Fibroblast of lung (primary cell): ENCODE measurements at regions not wholly inside any gene's neighbourhood (a gene's known extent, or its start where the extent isn't known, plus 50 kb on each side); places are given as distances from the start of the nearest gene placed in this dataset.

Source experiments
- DNase-seq, 2 donors: peaks; one replicate each; pipeline versions ENCODE4 v3.0.0 to v3.0.0-alpha.2; 2010; ENCODE audit warnings: low read depth in 2 of 2
- H2AFZ ChIP-seq: 2 replicates; pipeline ENCODE4 v1.5.1; 2012; ENCODE audit warnings: low read length, control low read depth, inconsistent platforms
- H3K27ac ChIP-seq: 2 replicates; pipeline ENCODE4 v1.5.1; 2011; ENCODE audit warnings: low read length, control low read depth; ENCODE audit not compliant: insufficient read depth
- H3K27me3 ChIP-seq: 2 replicates; pipeline ENCODE4 v1.5.1; 2011; ENCODE audit warnings: mild to moderate bottlenecking, low read length; ENCODE audit not compliant: control insufficient read depth, insufficient read depth
- H3K36me3 ChIP-seq: 2 replicates; pipeline ENCODE4 v1.5.1; 2011; ENCODE audit warnings: low read length; ENCODE audit not compliant: control insufficient read depth, insufficient read depth
- H3K4me1 ChIP-seq: 2 replicates; pipeline ENCODE4 v1.5.1; 2011; ENCODE audit warnings: low read length; ENCODE audit not compliant: control insufficient read depth, insufficient read depth; ENCODE audit errors: extremely low read depth
- H3K4me2 ChIP-seq: 2 replicates; pipeline ENCODE4 v1.5.1; 2011; ENCODE audit warnings: low read length, control low read depth; ENCODE audit not compliant: insufficient read depth; ENCODE audit errors: extremely low read depth
- H3K4me3 ChIP-seq, 4 experiments: fragments of 200-600 bp in 1 of 4; sonication (generic) in 1 of 4; replicated peaks in 1 of 4; 2 replicates each; pipeline ENCODE4 v1.5.1; 2011 to 2016; ENCODE audit warnings: low read length in 4 of 4, low read depth in 3 of 4, mild to moderate bottlenecking in 3 of 4, control low read depth in 2 of 4, inconsistent platforms in 1 of 4, mixed read lengths in 1 of 4; ENCODE audit not compliant: insufficient read depth in 1 of 4; ENCODE audit errors: control extremely low read depth in 1 of 4
- H3K79me2 ChIP-seq: 2 replicates; pipeline ENCODE4 v1.5.1; 2012; ENCODE audit warnings: mild to moderate bottlenecking, low read length, inconsistent platforms; ENCODE audit not compliant: control insufficient read depth, insufficient read depth
- H3K9ac ChIP-seq: 2 replicates; pipeline ENCODE4 v1.5.1; 2011; ENCODE audit warnings: mild to moderate bottlenecking, low read length, control low read depth; ENCODE audit not compliant: insufficient read depth
- H3K9me3 ChIP-seq: 2 replicates; pipeline ENCODE4 v1.5.1; 2012; ENCODE audit warnings: low read depth, low read length; ENCODE audit not compliant: control insufficient read depth, insufficient read depth
- H4K20me1 ChIP-seq: 2 replicates; pipeline ENCODE4 v1.5.1; 2011; ENCODE audit warnings: low read length; ENCODE audit not compliant: control insufficient read depth, insufficient read depth; ENCODE audit errors: extremely low read depth
- EZH2 ChIP-seq: IDR thresholded peaks from 2 replicates; pipeline ENCODE4 v1.5.1; 2012; ENCODE audit warnings: low read length, control low read depth, mild to moderate bottlenecking; ENCODE audit errors: missing control alignments
- TF ChIP-seq, protein P1 (sequence below), 2 donors: IDR thresholded peaks in 1 of 2; conservative IDR thresholded peaks in 1 of 2; 1 replicate in 1 of 2; 2 replicates in 1 of 2; pipeline ENCODE4 v1.5.1; 2011 to 2012; ENCODE audit warnings: low read length in 2 of 2, control low read depth in 1 of 2, inconsistent platforms in 1 of 2, low read depth in 1 of 2, mild to moderate bottlenecking in 1 of 2

GRCh38 chrX:40844471-40844870 lies 109.1 kb upstream of the MED14 start:
- peak in 1 of 2 donors; percentile 56 for DNase-seq
- TF ChIP-seq, protein P1, sequence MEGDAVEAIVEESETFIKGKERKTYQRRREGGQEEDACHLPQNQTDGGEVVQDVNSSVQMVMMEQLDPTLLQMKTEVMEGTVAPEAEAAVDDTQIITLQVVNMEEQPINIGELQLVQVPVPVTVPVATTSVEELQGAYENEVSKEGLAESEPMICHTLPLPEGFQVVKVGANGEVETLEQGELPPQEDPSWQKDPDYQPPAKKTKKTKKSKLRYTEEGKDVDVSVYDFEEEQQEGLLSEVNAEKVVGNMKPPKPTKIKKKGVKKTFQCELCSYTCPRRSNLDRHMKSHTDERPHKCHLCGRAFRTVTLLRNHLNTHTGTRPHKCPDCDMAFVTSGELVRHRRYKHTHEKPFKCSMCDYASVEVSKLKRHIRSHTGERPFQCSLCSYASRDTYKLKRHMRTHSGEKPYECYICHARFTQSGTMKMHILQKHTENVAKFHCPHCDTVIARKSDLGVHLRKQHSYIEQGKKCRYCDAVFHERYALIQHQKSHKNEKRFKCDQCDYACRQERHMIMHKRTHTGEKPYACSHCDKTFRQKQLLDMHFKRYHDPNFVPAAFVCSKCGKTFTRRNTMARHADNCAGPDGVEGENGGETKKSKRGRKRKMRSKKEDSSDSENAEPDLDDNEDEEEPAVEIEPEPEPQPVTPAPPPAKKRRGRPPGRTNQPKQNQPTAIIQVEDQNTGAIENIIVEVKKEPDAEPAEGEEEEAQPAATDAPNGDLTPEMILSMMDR (conservative IDR thresholded peaks at IDR 0.05 in 1 of 2, IDR thresholded peaks at IDR 0.05 in 1 of 2; ENCODE audit: low read depth in 1 of 2, low read length in 2 of 2): no peak
- TF ChIP-seq EZH2: no peak
- no peaks in the 10 kb centered on the region for H4K20me1 ChIP-seq
- no peaks in the 10 kb centered on the region for H3K36me3 ChIP-seq
- no peak overlapping the region for H3K4me3 ChIP-seq
- no peaks in the 10 kb centered on the region for H3K27me3 ChIP-seq
- no peaks in the 10 kb centered on the region for H3K9me3 ChIP-seq
- no peak overlapping the region for H2AFZ ChIP-seq
- H3K79me2 ChIP-seq: no peaks in the 10 kb centered on the region
- H3K27ac ChIP-seq: peak overlapping the region; percentile 78
- H3K9ac ChIP-seq: no peak overlapping the region
- H3K4me1 ChIP-seq: peaks cover 5% of the 10 kb centered on the region
- no peak overlapping the region for H3K4me2 ChIP-seq

- Histone ChIP-seq H3K9ac (peak overlapping the region; percentile 20), H3K27ac (peak overlapping the region; percentile 78)
- no peak for TF ChIP-seq EZH2
- TF ChIP-seq, protein P1 (conservative IDR thresholded peaks at IDR 0.05 in 1 of 2, IDR thresholded peaks at IDR 0.05 in 1 of 2; ENCODE audit: low read depth in 1 of 2, low read length in 2 of 2): no peak
Measured at GRCh38 chrX:40845331-40845911, 110.1 kb upstream of the MED14 start.

DNA sequence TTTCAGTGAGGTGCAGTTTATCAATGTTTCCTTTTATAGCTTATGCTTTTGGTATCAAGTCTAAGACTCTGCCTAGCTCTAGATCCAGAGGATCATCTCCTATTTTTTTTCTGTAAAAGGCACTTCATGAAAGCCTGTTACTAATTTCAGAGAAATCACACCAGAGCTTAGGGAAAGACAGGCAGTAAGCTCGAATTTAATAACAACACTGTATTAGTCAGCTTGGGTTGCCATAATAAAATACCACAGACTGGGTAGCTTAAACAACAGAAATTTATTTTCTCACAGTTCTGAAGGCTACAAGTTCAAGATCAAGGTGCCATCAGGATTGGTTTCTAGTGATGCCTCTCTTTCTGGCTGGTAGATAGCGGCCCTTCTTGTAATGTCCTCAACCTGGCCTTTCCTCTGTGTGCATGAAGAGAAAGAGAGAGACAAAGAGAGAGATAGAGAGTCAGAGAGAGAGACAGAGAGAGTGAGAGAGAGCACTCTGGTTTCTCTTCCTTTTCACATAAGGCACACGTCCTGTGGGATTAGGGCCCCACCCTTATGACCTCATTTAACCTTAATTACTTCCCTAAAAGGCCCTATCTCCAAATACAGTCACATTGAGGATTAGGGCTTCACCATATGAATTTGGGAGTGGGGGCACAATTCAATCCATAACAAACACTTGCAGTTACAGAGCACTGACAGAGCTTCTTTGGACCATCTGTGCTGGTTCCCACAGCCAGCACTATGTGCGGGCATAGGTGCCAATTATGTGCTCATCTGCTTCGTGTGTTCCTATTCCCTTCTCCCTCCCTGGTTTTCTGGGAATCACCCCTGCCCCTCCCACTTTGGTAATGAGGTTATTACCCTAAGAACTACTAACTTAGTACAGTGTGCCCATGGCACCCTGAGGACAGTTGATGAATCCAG lies 114.8 kb upstream of the MED14 start:
- Histone ChIP-seq H3K79me2 (no peaks in the 10 kb centered on the region), H3K4me1 (no peaks in the 10 kb centered on the region), H3K27me3 (no peaks in the 10 kb centered on the region), H2AFZ (no peak overlapping the region), H3K4me3 (no peak overlapping the region), H4K20me1 (no peaks in the 10 kb centered on the region), H3K36me3 (no peaks in the 10 kb centered on the region), H3K9ac (no peak overlapping the region), H3K4me2 (no peak overlapping the region), H3K9me3 (no peaks in the 10 kb centered on the region), H3K27ac (no peak overlapping the region)
- DNase-seq: peak in 1 of 2 donors; percentile 23
- TF ChIP-seq, protein P1 (conservative IDR thresholded peaks at IDR 0.05 in 1 of 2, IDR thresholded peaks at IDR 0.05 in 1 of 2; ENCODE audit: low read depth in 1 of 2, low read length in 2 of 2): no peak
- no peak for TF ChIP-seq EZH2

More at GRCh38 chrX:40845331-40845911, 110.1 kb upstream of the MED14 start:
- Histone ChIP-seq H3K36me3 (no peaks in the 10 kb centered on the region), H3K27me3 (no peaks in the 10 kb centered on the region), H2AFZ (peak overlapping the region; percentile 20), H3K4me3 (peak overlapping the region in 2 of 4 experiments; percentile 32 to 34), H3K4me2 (peak overlapping the region; percentile 79), H3K4me1 (peaks cover 5% of the 10 kb centered on the region), H4K20me1 (no peaks in the 10 kb centered on the region), H3K79me2 (no peaks in the 10 kb centered on the region), H3K9me3 (no peaks in the 10 kb centered on the region)
- DNase-seq: peak; percentile 93 to 97
